Brain microvascular endothelial cell (primary cell): ENCODE measurements at regions not wholly inside any gene's neighbourhood (a gene's known extent, or its start where the extent isn't known, plus 50 kb on each side); places are given as distances from the start of the nearest gene placed in this dataset.

Experiments used
- DNase-seq: peaks from one replicate; pipeline ENCODE4 v3.0.0-alpha.2; 2020
- H3K27ac ChIP-seq: fragments of 250-450 bp; sonication (Bioruptor Pico); 2 replicates; pipeline ENCODE4 v1.5.1; 2020; ENCODE audit warnings: mild to moderate bottlenecking, moderate library complexity
- H3K27me3 ChIP-seq: fragments of 250-450 bp; sonication (Bioruptor Pico); replicated peaks from 2 replicates; pipeline ENCODE4 v1.5.1; 2020; ENCODE audit warnings: mild to moderate bottlenecking
- H3K36me3 ChIP-seq: fragments of 250-450 bp; sonication (Bioruptor Pico); replicated peaks from 2 replicates; pipeline ENCODE4 v1.5.1; 2020; ENCODE audit warnings: mild to moderate bottlenecking
- H3K4me3 ChIP-seq: 2 replicates; pipeline ENCODE4 v1.5.1; 2011; ENCODE audit warnings: low read depth, mild to moderate bottlenecking, control low read depth, low read length, moderate library complexity
- CTCF ChIP-seq: IDR thresholded peaks from 2 replicates; pipeline ENCODE4 v1.5.1; 2011; ENCODE audit warnings: low read depth, mild to moderate bottlenecking, moderate library complexity, low read length, control low read depth, inconsistent platforms; ENCODE audit errors: missing control alignments
- in situ Hi-C: cut with HindIII; loops from 2 replicates; pipeline ENCODE4 v1.10.0; 2017; ENCODE audit warnings: low sequenced_read_pairs, low pct_ligation_motif_present

- Histone ChIP-seq H3K27me3 (no peaks in the 10 kb centered on the region), H3K4me3 (no peak overlapping the region), H3K36me3 (no peaks in the 10 kb centered on the region), H3K27ac (no peak overlapping the region)
- TF ChIP-seq CTCF, result no peak
- in situ Hi-C loops, result no loop called here
- DNase-seq, result no peak
Measured at GRCh38 chr3:67907735-67908134, 253.3 kb upstream of the SUCLG2 start.

GRCh38 chr3:67906261-67906660 is 251.8 kb upstream of the SUCLG2 start:
- no peaks in the 10 kb centered on the region for H3K36me3 ChIP-seq
- no peak overlapping the region for H3K27ac ChIP-seq
- DNase-seq, result no peak
- TF ChIP-seq CTCF, result no peak
- H3K4me3 ChIP-seq, result no peak overlapping the region
- in situ Hi-C loops, result no loop called here
- H3K27me3 ChIP-seq, result no peaks in the 10 kb centered on the region

GRCh38 chr3:67901681-67902080 is 247.3 kb upstream of the SUCLG2 start:
- Histone ChIP-seq H3K36me3 (no peaks in the 10 kb centered on the region), H3K27me3 (no peaks in the 10 kb centered on the region), H3K4me3 (no peak overlapping the region), H3K27ac (no peak overlapping the region)
- no peak for DNase-seq
- in situ Hi-C loops, result no loop called here
- TF ChIP-seq CTCF, result peak; percentile 34

GRCh38 chr3:67898916-67899315 is 244.5 kb upstream of the SUCLG2 start:
- Histone ChIP-seq H3K27ac (no peak overlapping the region), H3K4me3 (no peak overlapping the region)
- DNase-seq, result no peak

GRCh38 chr3:67897351-67898336 is 243.2 kb upstream of the SUCLG2 start:
- H3K27me3 ChIP-seq, result no peaks in the 10 kb centered on the region
- H3K27ac ChIP-seq, result no peak overlapping the region
- no peak for DNase-seq

More at GRCh38 chr3:67898916-67899315, 244.5 kb upstream of the SUCLG2 start:
- in situ Hi-C loops, result no loop called here
- Histone ChIP-seq H3K27me3 (no peaks in the 10 kb centered on the region), H3K36me3 (no peaks in the 10 kb centered on the region)
- no peak for TF ChIP-seq CTCF

More at GRCh38 chr3:67897351-67898336, 243.2 kb upstream of the SUCLG2 start:
- H3K36me3 ChIP-seq, result no peaks in the 10 kb centered on the region
- in situ Hi-C loops, result no loop called here
- no peak overlapping the region for H3K4me3 ChIP-seq
- no peak for TF ChIP-seq CTCF
